GM12878 (cell line): ENCODE measurements at regions not wholly inside any gene's neighbourhood (a gene's known extent, or its start where the extent isn't known, plus 50 kb on each side); places are given as distances from the start of the nearest gene placed in this dataset.

ENCODE experiments used
- ATAC-seq: fragments of 200-7000 bp; cut with Tn5 transposase; 3 replicates; pipeline ENCODE4 v1.9.1; 2020; ENCODE audit warnings: mild to moderate bottlenecking, moderate library complexity
- BruUV-seq: library from RNA; stranded (reverse); fragments of 400-500 nt; replicated peaks from 2 replicates; lab custom pipeline; 2021; lab: Mats Ljungman, UMichigan
- CTCF ChIA-PET: fragments of 300-600 bp; sonication (Branson Sonifier 250); formaldehyde crosslinking; extraction: SDS; loops from one replicate; lab custom pipeline; 2021; ENCODE audit warnings: inconsistent platforms; lab: Yijun Ruan, JAX
- POLR2A ChIA-PET: fragments of 350-600 bp; formaldehyde crosslinking; extraction: SDS; loops from one replicate; lab custom pipeline; 2021; ENCODE audit warnings: inconsistent platforms; lab: Charles Lee
- RAD21 ChIA-PET: fragments of 300-600 bp; sonication (Branson Sonifier 250); formaldehyde crosslinking; loops from one replicate; lab custom pipeline; 2023; ENCODE audit warnings: antibody characterized with exemption; ENCODE audit not compliant: unreplicated experiment; lab: Charles Lee
- SMC1A ChIA-PET: fragments of 300-600 bp; sonication (Branson Sonifier 250); formaldehyde crosslinking; loops from one replicate; lab custom pipeline; 2023; ENCODE audit not compliant: unreplicated experiment, uncharacterized antibody; lab: Charles Lee
- DNase-seq: peaks from one replicate; pipeline ENCODE4 v3.0.0-alpha.2; 2011; ENCODE audit warnings: low read depth, low spot score
- FAIRE-seq: peaks from 3 replicates; lab custom pipeline; 2011; peaks lifted over from hg19 to GRCh38; lab: Jason Lieb, UNC
- H2AFZ ChIP-seq: 2 replicates; pipeline ENCODE4 v1.6.0; 2011; ENCODE audit warnings: low read depth, low read length, control low read depth; ENCODE audit not compliant: control insufficient read depth
- H3K27ac ChIP-seq: 2 replicates; pipeline ENCODE4 v1.5.1; 2011; ENCODE audit warnings: control low read depth; ENCODE audit not compliant: control insufficient read depth, insufficient read depth
- H3K27me3 ChIP-seq, 2 experiments: replicated peaks in 1 of 2; 2 replicates each; pipeline versions ENCODE4 v1.6.0 to v1.6.1; 2011; ENCODE audit warnings: low read length in 1 of 2; ENCODE audit not compliant: control insufficient read depth in 2 of 2, insufficient read depth in 2 of 2
- H3K36me3 ChIP-seq, 2 experiments: 2 replicates each; pipeline ENCODE4 v1.5.1; 2011; ENCODE audit warnings: low read length in 1 of 2; ENCODE audit not compliant: control insufficient read depth in 2 of 2, insufficient read depth in 2 of 2
- H3K4me1 ChIP-seq: 2 replicates; pipeline ENCODE4 v1.6.1; 2011; ENCODE audit warnings: mild to moderate bottlenecking, low read length, moderate library complexity, mixed read lengths; ENCODE audit not compliant: control insufficient read depth, insufficient read depth
- H3K4me2 ChIP-seq: 2 replicates; pipeline ENCODE4 v1.6.0; 2011; ENCODE audit warnings: control low read depth; ENCODE audit not compliant: control insufficient read depth, insufficient read depth
- H3K4me3 ChIP-seq: fragments of 200-600 bp; sonication (generic); 2 replicates; pipeline ENCODE4 v1.5.1; 2016
- H3K79me2 ChIP-seq: 2 replicates; pipeline ENCODE4 v1.6.0; 2011; ENCODE audit warnings: low read length; ENCODE audit not compliant: control insufficient read depth, insufficient read depth
- H3K9ac ChIP-seq: 2 replicates; pipeline ENCODE4 v1.8.0; 2011; ENCODE audit warnings: low read length, control low read depth, mixed read lengths; ENCODE audit not compliant: control insufficient read depth, insufficient read depth
- H3K9me3 ChIP-seq: replicated peaks from 3 replicates; pipeline ENCODE4 v1.5.1; 2011; ENCODE audit warnings: mild to moderate bottlenecking, low read length; ENCODE audit not compliant: control insufficient read depth, insufficient read depth
- H4K20me1 ChIP-seq: 2 replicates; pipeline ENCODE4 v1.6.0; 2011; ENCODE audit not compliant: control insufficient read depth, insufficient read depth
- ASH2L ChIP-seq: fragments of 300-600, 200-600 bp; sonication (generic); IDR thresholded peaks from 2 replicates; pipeline ENCODE4 v1.6.1; 2017; ENCODE audit warnings: low read depth, mild to moderate bottlenecking, borderline replicate concordance
- BACH1 ChIP-seq: fragments of 450-650 bp; IDR thresholded peaks from 2 replicates; pipeline ENCODE4 v1.6.1; 2017; ENCODE audit warnings: mild to moderate bottlenecking, borderline replicate concordance
- BRCA1 ChIP-seq: IDR thresholded peaks from 2 replicates; pipeline ENCODE4 v1.6.1; 2011; ENCODE audit warnings: low read depth, low read length, improper control_type of control experiment
- CHD2 ChIP-seq: IDR thresholded peaks from 2 replicates; pipeline ENCODE4 v1.6.1; 2011; ENCODE audit warnings: low read depth, low read length, improper control_type of control experiment, borderline replicate concordance
- CREM ChIP-seq: IDR thresholded peaks from 2 replicates; pipeline ENCODE4 v1.6.1; 2014; ENCODE audit warnings: antibody characterized with exemption, low read depth
- CUX1 ChIP-seq: IDR thresholded peaks from 2 replicates; pipeline ENCODE4 v1.6.1; 2012; ENCODE audit warnings: improper control_type of control experiment, low read depth, low read length; ENCODE audit not compliant: insufficient replicate concordance
- FOS ChIP-seq: IDR thresholded peaks from 3 replicates; pipeline ENCODE4 v1.6.1; 2011; ENCODE audit warnings: borderline replicate concordance; ENCODE audit not compliant: insufficient read length; ENCODE audit errors: extremely low read depth
- HDGF ChIP-seq: fragments of 450-650 bp; IDR thresholded peaks from 2 replicates; pipeline ENCODE4 v1.6.1; 2016; ENCODE audit warnings: antibody characterized with exemption
- JUNB ChIP-seq: IDR thresholded peaks from 2 replicates; pipeline ENCODE4 v1.6.1; 2016; ENCODE audit warnings: antibody characterized with exemption, mild to moderate bottlenecking
- KLF5 ChIP-seq: fragments of 450-650 bp; IDR thresholded peaks from 2 replicates; pipeline ENCODE4 v1.6.1; 2014; ENCODE audit warnings: mild to moderate bottlenecking; ENCODE audit not compliant: partially characterized antibody
- MTA3 ChIP-seq: IDR thresholded peaks from 2 replicates; pipeline ENCODE4 v1.6.1; 2012; ENCODE audit warnings: low read length, inconsistent platforms, borderline replicate concordance
- NFYB ChIP-seq: IDR thresholded peaks from 2 replicates; pipeline ENCODE4 v1.6.1; 2011; ENCODE audit warnings: low read depth, mild to moderate bottlenecking, low read length, improper control_type of control experiment, moderate library complexity; ENCODE audit not compliant: insufficient read depth
- NRF1 ChIP-seq: conservative IDR thresholded peaks from 2 replicates; pipeline ENCODE4 v1.6.1; 2011; ENCODE audit warnings: mild to moderate bottlenecking, low read depth, low read length, improper control_type of control experiment
- RAD21 ChIP-seq: IDR thresholded peaks from 2 replicates; pipeline ENCODE4 v1.6.1; 2011; ENCODE audit warnings: mild to moderate bottlenecking, low read depth, low read length, moderate library complexity; ENCODE audit not compliant: insufficient read depth
- SMARCA5 ChIP-seq: fragments of 450-650 bp; IDR thresholded peaks from 2 replicates; pipeline ENCODE4 v1.6.1; 2017; ENCODE audit warnings: mild to moderate bottlenecking
- SREBF2 ChIP-seq: IDR thresholded peaks from 2 replicates; pipeline ENCODE4 v1.6.1; 2012; ENCODE audit warnings: mild to moderate bottlenecking, low read length
- ZNF217 ChIP-seq: fragments of 450-650 bp; IDR thresholded peaks from 2 replicates; pipeline ENCODE4 v1.6.1; 2017; ENCODE audit warnings: antibody characterized with exemption, mild to moderate bottlenecking
- WGBS: methylation state at CpG from one replicate; pipeline ENCODE4 v1.1.6; 2016; ENCODE audit warnings: low lambda C conversion rate; ENCODE audit not compliant: insufficient replicate concordance, insufficient coverage; ENCODE audit errors: missing lambda C conversion rate; 5-methylcytosine and 5-hydroxymethylcytosine counted together
- in situ Hi-C: fragments of 300-500 bp; cut with MboI; formaldehyde crosslinking; loops from 9 replicates; pipeline ENCODE4 v1.14.3; 2018; ENCODE audit warnings: mixed read lengths
- intact Hi-C: fragments of 100-400 bp; cut with micrococcal nuclease; formaldehyde crosslinking; loops from one replicate; pipeline ENCODE4 v1.14.2; 2022; ENCODE audit not compliant: unreplicated experiment
- TF ChIP-seq, protein P1 (sequence below): IDR thresholded peaks from 2 replicates; pipeline ENCODE4 v1.6.1; 2012; ENCODE audit warnings: low read depth, low read length, improper control_type of control experiment

GRCh38 chr12:60174941-60175340 lies 579.1 kb downstream of the SLC16A7 start:
- H3K27me3 ChIP-seq: no peaks in the 10 kb centered on the region
- no peaks in the 10 kb centered on the region for H3K79me2 ChIP-seq
- no peak overlapping the region for H3K4me2 ChIP-seq
- H3K9me3 ChIP-seq: no peaks in the 10 kb centered on the region
- no peak overlapping the region for H2AFZ ChIP-seq
- ChIA-PET SMC1A (no interaction called here), POLR2A (no interaction called here), RAD21 (no interaction called here), CTCF (no interaction called here)
- in situ Hi-C loops: no loop called here
- H3K36me3 ChIP-seq: no peaks in the 10 kb centered on the region
- DNase-seq (no peak), ATAC-seq (no peak), FAIRE-seq (no peak)
- no peaks in the 10 kb centered on the region for H3K4me1 ChIP-seq
- H3K9ac ChIP-seq: no peak overlapping the region
- TF ChIP-seq BACH1: no peak
- no peak for TF ChIP-seq MTA3
- no peak for TF ChIP-seq CUX1
- TF ChIP-seq KLF5: no peak
- TF ChIP-seq BRCA1: no peak
- TF ChIP-seq SREBF2: no peak
- no peak for TF ChIP-seq JUNB
- TF ChIP-seq, protein P1, sequence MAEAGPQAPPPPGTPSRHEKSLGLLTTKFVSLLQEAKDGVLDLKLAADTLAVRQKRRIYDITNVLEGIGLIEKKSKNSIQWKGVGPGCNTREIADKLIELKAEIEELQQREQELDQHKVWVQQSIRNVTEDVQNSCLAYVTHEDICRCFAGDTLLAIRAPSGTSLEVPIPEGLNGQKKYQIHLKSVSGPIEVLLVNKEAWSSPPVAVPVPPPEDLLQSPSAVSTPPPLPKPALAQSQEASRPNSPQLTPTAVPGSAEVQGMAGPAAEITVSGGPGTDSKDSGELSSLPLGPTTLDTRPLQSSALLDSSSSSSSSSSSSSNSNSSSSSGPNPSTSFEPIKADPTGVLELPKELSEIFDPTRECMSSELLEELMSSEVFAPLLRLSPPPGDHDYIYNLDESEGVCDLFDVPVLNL: no peak
- no peak for TF ChIP-seq ZNF217
- TF ChIP-seq FOS: no peak
- no peak for TF ChIP-seq RAD21
- no peak for TF ChIP-seq NFYB
- TF ChIP-seq ASH2L: no peak
- no peak for TF ChIP-seq CHD2
- TF ChIP-seq NRF1: no peak
- no peak for TF ChIP-seq HDGF
- TF ChIP-seq CREM: no peak
- TF ChIP-seq SMARCA5: no peak
- no TSS peak for BruUV-seq
- 0% methylated on average over 1 of the region's 1 CpG for WGBS
- no peaks in the 10 kb centered on the region for H4K20me1 ChIP-seq
- no peak overlapping the region for H3K4me3 ChIP-seq
- intact Hi-C loops: no loop called here
- no peak overlapping the region for H3K27ac ChIP-seq
